Left colon (tissue), 2 donors: ENCODE measurements at regions not wholly inside any gene's neighbourhood (a gene's known extent, or its start where the extent isn't known, plus 50 kb on each side); places are given as distances from the start of the nearest gene placed in this dataset.

Experiments
- ATAC-seq: fragments of 200-7000 bp; cut with Tn5 transposase; one replicate; pipeline ENCODE4 v1.9.1; 2020; ENCODE audit warnings: mild to moderate bottlenecking, moderate library complexity
- DNase-seq, 2 donors: peaks; one replicate each; pipeline ENCODE4 v3.0.0-alpha.2; 2020
- intact Hi-C, 2 donors: fragments of 100-400 bp; cut with DNase I in 1 of 2; cut with micrococcal nuclease in 1 of 2; formaldehyde crosslinking; loops; one replicate each; pipeline versions ENCODE4 v1.11.2 to v1.14.0; 2022; cut with DNase I, micrococcal nuclease
- donor health status: DM: no; HTN: no; CAD: no.
- donor health status: DM: yes; HTN: yes; CAD: no.

DNA sequence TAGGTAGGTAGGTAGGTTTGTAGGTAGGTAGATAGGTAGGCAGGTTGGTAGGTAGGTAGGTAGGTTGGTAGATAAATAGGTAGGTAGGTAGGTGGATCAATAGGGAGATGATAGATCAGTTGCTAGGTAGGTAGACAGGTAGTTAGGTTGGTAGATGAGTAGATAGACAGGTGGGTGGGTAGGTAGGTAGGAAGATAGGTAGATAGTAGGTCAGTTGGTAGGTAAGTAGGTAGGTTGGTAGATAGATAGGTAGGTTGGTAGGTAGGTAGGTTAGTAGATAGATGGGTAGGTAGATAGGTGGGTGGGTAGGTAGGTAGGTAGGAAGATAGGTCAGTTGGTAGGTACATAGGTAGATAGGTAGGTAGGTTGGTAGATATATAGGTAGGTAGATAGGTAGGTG, 72.0 kb upstream of the PDE10A start:
- ATAC-seq (no peak), DNase-seq (no peak)
- intact Hi-C loops, result no loop called here

DNA sequence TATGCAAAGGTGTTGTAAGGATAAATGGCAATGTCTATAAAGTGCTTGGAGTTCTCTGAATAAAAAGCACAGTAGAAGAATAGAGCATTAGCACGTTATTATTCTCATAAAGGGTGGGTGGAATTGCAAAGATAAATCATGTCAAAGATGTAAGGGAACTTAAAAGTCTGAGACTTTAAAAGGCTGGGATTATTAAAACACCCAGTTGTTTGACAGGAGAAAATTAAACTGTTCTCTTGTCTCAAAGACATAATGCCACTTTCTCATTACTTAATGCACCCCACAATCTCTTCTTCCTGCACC, 70.4 kb upstream of the PDE10A start:
- ATAC-seq, result no peak
- DNase-seq, result no peak
- intact Hi-C loops, result no loop called here

GRCh38 chr6:165732696-165733488, 69.9 kb upstream of the PDE10A start:
- no peak for ATAC-seq
- intact Hi-C loops, result no loop called here

GRCh38 chr6:165729307-165729936, 66.4 kb upstream of the PDE10A start:
- ATAC-seq (peak; percentile 48), DNase-seq (peak in 1 of 2 donors; percentile 28)
- intact Hi-C loops, result loop anchor here in 1 of 2 donors (5.0 kb wide), 1 partner anchor 118 kb away; no protein-coding TSS in a partner anchor

More at GRCh38 chr6:165732696-165733488, 69.9 kb upstream of the PDE10A start:
- DNase-seq, result no peak

DNA sequence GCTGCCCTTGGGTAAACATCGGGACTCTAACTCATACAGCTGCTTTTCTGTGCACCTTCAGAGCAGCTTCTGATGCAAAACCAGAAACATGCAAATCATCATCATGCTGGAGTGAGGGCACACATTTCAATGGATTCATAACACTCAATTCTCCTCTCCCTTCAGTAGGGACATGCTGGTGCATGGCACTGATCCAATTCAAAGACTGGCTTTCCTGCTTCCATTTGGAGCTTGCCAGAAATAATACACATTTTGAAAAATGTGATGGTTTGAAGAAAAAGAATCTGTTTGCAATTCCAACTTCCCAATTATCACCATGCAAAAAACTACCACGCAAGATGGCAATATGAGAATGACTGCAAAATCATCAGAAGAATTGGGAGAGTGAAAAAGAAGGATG, 65.2 kb upstream of the PDE10A start:
- intact Hi-C loops, result loop anchor here in 1 of 2 donors (5.0 kb wide), 1 partner anchor 119 kb away; no protein-coding TSS in a partner anchor
- ATAC-seq, result no peak
- no peak for DNase-seq

DNA sequence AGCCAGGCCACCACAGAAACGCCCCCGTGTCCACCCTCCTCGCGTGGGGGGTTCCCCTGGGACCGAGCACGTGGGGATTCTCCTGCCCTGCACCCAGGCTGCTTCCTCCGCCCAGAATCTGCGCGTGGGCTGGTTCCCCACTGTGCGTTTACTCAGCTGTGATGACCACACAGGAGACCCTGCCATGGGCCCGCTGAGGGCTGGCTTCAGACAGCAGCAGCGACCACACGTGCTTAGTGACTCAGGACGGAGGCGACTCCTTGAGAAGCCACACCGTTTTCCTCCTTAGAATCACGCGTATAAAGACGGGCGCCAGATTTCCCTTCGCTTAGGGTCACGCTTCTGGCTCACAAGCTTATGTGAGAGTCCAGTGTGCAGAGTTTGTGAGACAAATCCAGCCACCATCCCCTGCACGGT, 63.9 kb upstream of the PDE10A start:
- intact Hi-C loops, result loop anchor here in 1 of 2 donors (5.0 kb wide), 1 partner anchor 120 kb away; no protein-coding TSS in a partner anchor

DNA sequence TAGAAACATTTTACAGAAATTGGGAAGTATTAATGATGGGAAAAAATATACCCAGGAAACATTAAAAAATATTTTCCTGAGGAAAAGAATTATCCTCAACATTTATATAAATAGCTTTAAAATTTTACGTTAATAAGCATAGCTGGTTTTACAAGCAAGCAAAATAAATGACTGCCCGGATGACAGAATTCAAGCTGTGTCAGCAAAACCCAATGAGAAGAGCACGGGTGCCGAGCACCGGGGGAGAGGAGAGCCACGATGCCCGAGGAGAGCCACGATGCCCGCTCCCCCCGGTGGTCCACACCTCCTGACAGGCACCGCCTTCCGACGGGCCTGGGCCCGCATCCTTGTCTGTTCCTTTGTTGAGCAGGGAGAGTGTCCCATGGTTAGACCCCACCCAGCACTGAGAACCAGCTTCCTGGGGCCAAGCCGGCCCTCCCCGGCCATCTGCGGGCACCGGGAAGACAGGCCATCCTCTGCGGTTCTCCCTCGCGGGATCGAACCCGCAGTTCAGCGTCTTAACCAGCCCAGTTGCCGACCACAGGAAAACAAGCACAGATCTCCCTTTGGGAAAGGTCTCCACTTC, 63.3 kb upstream of the PDE10A start:
- intact Hi-C loops, result loop anchor here in 1 of 2 donors (5.0 kb wide), 1 partner anchor 121 kb away; no protein-coding TSS in a partner anchor
- ATAC-seq, result no peak

More for the DNA sequence above, 63.9 kb upstream of the PDE10A start:
- DNase-seq, result no peak
- no peak for ATAC-seq

GRCh38 chr6:165725201-165725600, 62.2 kb upstream of the PDE10A start:
- intact Hi-C loops, result loop anchor here in 1 of 2 donors (5.0 kb wide), 1 partner anchor 122 kb away; no protein-coding TSS in a partner anchor
- no peak for ATAC-seq

More for the DNA sequence above, 63.3 kb upstream of the PDE10A start:
- no peak for DNase-seq

DNA sequence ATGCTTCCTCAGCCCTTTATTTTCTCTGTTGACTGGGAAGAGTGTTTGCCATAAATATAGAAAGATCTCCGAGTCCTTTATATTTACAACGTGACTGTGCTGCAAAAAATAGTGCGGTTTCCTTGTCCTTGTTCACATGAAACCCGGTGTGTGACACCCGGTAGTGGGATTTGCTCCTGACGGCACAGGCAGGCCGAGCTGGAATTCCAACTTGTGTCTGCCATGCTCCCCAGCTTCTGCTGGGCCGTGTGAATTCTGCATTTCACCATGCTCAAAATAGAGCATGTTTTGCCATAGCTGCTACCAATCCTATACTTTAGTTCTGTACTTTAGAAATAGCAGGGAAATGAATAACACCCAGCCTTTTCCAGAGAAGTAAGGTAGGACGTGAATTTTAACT, 60.3 kb upstream of the PDE10A start:
- DNase-seq (no peak), ATAC-seq (no peak)
- intact Hi-C loops, result no loop called here

More at GRCh38 chr6:165725201-165725600, 62.2 kb upstream of the PDE10A start:
- no peak for DNase-seq

GRCh38 chr6:165722022-165722421, 59.0 kb upstream of the PDE10A start:
- ATAC-seq, result no peak
- intact Hi-C loops, result no loop called here
- no peak for DNase-seq

DNA sequence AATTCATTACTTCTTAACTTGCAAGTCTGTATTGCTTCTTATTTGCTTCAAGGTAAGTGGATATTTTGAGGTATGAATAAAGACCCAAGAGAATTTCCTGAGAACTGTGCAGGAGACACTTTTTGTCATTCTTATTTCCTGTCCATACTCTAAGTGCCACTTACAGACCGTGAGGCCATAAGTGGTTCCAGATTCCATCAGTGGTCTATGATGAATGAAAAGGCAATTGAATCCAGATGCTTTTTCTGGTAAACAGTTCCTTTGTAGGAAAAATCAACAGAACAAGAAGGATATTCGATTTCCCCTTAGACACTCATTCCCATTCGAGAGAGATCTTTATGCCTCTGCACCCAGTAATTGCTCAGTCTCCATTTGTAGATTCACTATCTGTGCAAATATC, 58.3 kb upstream of the PDE10A start:
- intact Hi-C loops, result no loop called here
- DNase-seq, result no peak
- no peak for ATAC-seq

- DNase-seq, result no peak
- no peak for ATAC-seq
- intact Hi-C loops, result no loop called here
These were observed 55.5 kb upstream of the PDE10A start for GRCh38 chr6:165718491-165718891.

DNA sequence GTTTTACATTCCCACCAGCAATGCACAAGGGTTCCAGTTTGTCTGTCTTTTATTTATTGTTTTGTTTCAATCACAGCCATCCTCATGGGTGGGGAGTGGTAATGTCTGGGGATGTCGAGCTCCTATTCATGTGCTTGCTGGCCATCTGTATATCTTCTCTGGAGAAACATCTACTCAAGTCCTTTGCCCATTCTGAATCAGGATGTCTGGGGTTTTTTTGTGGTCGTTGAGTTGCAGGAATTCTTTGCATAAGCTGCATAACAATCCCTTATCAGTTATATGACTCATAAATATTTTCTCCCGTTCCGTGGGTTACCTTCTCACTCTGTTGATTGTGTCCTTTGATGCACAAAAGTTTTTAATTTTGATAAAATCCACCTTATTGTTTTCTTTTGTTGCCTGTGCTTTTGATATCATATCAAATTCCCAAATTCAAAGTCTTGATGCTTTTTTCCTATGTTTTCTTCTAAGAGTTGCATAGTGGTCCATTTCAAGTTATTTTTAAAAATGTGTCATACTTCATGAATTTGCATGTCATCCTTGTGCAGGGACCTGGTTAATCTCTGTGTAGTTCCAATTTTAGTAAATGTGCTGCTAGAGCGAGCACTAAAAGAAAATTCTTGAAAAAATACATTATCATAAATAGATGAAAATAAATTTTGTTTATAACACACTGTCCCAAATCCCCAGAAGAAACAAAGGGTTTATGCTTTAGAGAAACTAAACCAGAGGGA, 54.9 kb upstream of the PDE10A start:
- intact Hi-C loops, result no loop called here
- ATAC-seq (no peak), DNase-seq (no peak)

GRCh38 chr6:165716886-165717285, 53.8 kb upstream of the PDE10A start:
- intact Hi-C loops, result no loop called here
- DNase-seq (no peak), ATAC-seq (no peak)

- intact Hi-C loops, result no loop called here
- no peak for ATAC-seq
- DNase-seq, result no peak
These were observed 52.4 kb upstream of the PDE10A start for GRCh38 chr6:165715428-165715827.

GRCh38 chr6:165714907-165715306, 51.9 kb upstream of the PDE10A start:
- DNase-seq, result no peak
- intact Hi-C loops, result no loop called here
- no peak for ATAC-seq

- intact Hi-C loops, result no loop called here
- ATAC-seq (no peak), DNase-seq (no peak)
These were observed 50.9 kb upstream of the PDE10A start for GRCh38 chr6:165713845-165714466.
